ENCODE measurements at regions not wholly inside any gene's neighbourhood (a gene's known extent, or its start where the extent isn't known, plus 50 kb on each side); places are given as distances from the start of the nearest gene placed in this dataset.

DNA sequence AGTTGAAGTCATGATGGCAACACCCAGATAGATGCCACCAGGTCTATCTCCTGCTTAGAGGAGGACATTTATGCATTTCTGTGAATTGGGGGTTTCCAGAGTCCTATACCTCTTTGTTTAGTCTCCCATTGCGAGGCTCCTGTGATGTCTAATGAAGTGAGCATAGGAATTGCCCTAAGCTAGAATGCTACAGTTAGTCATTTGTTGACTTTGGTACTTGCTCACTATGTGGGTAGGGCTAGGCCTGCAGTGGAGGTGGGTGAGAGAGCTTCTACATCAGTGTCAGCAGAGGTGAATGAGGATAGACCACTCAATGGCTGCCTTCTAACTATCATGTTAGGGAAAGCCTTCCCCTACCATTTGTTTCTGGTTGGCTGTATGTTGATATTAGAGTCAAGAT, 173.3 kb upstream of the POC5 start:
- H3K4me2 ChIP-seq (replicated peaks; ENCODE audit: extremely low read depth, low read length, poor library complexity, severe bottlenecking): no peak overlapping the region
- no peaks in the 10 kb centered on the region for H3K36me3 ChIP-seq (replicated peaks in 1 of 2; ENCODE audit: control insufficient read depth in 1 of 2, insufficient read depth in 2 of 2, low read length in 2 of 2)
- H3K4me3 ChIP-seq (replicated peaks in 1 of 3; ENCODE audit: low read depth in 2 of 3, low read length in 3 of 3): no peak overlapping the region
- WGBS (ENCODE audit: insufficient coverage): no CpG with 5 or more reads among the region's 1 CpG
- TF ChIP-seq, protein P1, sequence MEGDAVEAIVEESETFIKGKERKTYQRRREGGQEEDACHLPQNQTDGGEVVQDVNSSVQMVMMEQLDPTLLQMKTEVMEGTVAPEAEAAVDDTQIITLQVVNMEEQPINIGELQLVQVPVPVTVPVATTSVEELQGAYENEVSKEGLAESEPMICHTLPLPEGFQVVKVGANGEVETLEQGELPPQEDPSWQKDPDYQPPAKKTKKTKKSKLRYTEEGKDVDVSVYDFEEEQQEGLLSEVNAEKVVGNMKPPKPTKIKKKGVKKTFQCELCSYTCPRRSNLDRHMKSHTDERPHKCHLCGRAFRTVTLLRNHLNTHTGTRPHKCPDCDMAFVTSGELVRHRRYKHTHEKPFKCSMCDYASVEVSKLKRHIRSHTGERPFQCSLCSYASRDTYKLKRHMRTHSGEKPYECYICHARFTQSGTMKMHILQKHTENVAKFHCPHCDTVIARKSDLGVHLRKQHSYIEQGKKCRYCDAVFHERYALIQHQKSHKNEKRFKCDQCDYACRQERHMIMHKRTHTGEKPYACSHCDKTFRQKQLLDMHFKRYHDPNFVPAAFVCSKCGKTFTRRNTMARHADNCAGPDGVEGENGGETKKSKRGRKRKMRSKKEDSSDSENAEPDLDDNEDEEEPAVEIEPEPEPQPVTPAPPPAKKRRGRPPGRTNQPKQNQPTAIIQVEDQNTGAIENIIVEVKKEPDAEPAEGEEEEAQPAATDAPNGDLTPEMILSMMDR (IDR thresholded peaks at IDR 0.05): no peak
- no peaks in the 10 kb centered on the region for H3K36me3 Mint-ChIP-seq
- H3K27ac ChIP-seq (ENCODE audit: low read depth in 1 of 2, low read length in 2 of 2): no peak overlapping the region
- peaks cover 2 to 5% (median 4%) of the 10 kb centered on the region in 3 donors for H3K27me3 Mint-ChIP-seq (ENCODE audit: low read depth in 3 of 3)
- H3K4me1 Mint-ChIP-seq: no peaks in the 10 kb centered on the region
- no peaks in the 10 kb centered on the region for H3K79me2 ChIP-seq (ENCODE audit: insufficient read depth, low read length)
- no peaks in the 10 kb centered on the region for H3K9me3 ChIP-seq (replicated peaks in 1 of 2; ENCODE audit: control insufficient read depth in 1 of 2, insufficient read depth in 1 of 2, low read length in 2 of 2)
- H3K4me1 ChIP-seq (ENCODE audit: control insufficient read depth in 1 of 2, insufficient read depth in 2 of 2, low read length in 2 of 2): no peaks in the 10 kb centered on the region
- H2AFZ ChIP-seq (ENCODE audit: insufficient read depth, low read depth, low read length, poor library complexity, severe bottlenecking): no peak overlapping the region
- DNase-seq: no peak
- H3K9ac ChIP-seq (ENCODE audit: insufficient read depth, low read length, poor library complexity, severe bottlenecking): no peak overlapping the region
- H3K27ac Mint-ChIP-seq: no peak overlapping the region
- H4K20me1 ChIP-seq (ENCODE audit: insufficient read depth, low read length): no peaks in the 10 kb centered on the region
- intact Hi-C loops (cut with micrococcal nuclease): no loop called here
- H3K4me3 Mint-ChIP-seq: no peak overlapping the region
- H3K9me3 Mint-ChIP-seq: peaks cover 0 to 4% (median 0%) of the 10 kb centered on the region in 7 donors
- no peaks in the 10 kb centered on the region for H3K27me3 ChIP-seq (ENCODE audit: control insufficient read depth in 2 of 2, insufficient read depth in 2 of 2, low read length in 2 of 2)

DNA sequence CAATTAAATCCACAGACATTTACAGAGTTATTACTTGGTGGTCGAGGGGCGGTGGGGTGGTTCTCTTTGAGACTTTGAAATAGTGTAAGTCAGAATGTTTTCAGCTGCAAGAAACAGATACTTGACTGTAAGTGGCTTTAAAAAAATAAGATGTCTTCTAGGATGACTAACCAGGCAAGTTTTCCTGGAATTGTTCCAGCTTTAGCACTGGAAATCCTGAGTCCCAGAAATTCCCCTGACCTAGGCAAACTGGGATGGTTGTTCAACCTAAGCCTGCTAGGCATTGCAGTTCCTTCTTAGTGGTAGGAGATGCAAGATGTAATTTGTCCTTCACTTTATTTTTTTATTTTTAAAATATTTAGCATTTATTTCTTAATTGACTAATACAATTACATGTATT, 169.5 kb upstream of the POC5 start:
- no peak for DNase-seq
- Histone ChIP-seq H3K27ac (ENCODE audit: low read depth in 1 of 2, low read length in 2 of 2) (no peak overlapping the region), H3K79me2 (ENCODE audit: insufficient read depth, low read length) (no peaks in the 10 kb centered on the region), H3K4me2 (replicated peaks; ENCODE audit: extremely low read depth, low read length, poor library complexity, severe bottlenecking) (no peak overlapping the region), H2AFZ (ENCODE audit: insufficient read depth, low read depth, low read length, poor library complexity, severe bottlenecking) (no peak overlapping the region), H4K20me1 (ENCODE audit: insufficient read depth, low read length) (no peaks in the 10 kb centered on the region), H3K4me3 (replicated peaks in 1 of 3; ENCODE audit: low read depth in 2 of 3, low read length in 3 of 3) (no peak overlapping the region), H3K9ac (ENCODE audit: insufficient read depth, low read length, poor library complexity, severe bottlenecking) (no peak overlapping the region), H3K36me3 (replicated peaks in 1 of 2; ENCODE audit: control insufficient read depth in 1 of 2, insufficient read depth in 2 of 2, low read length in 2 of 2) (no peaks in the 10 kb centered on the region), H3K9me3 (replicated peaks in 1 of 2; ENCODE audit: control insufficient read depth in 1 of 2, insufficient read depth in 1 of 2, low read length in 2 of 2) (no peaks in the 10 kb centered on the region), H3K27me3 (ENCODE audit: control insufficient read depth in 2 of 2, insufficient read depth in 2 of 2, low read length in 2 of 2) (no peaks in the 10 kb centered on the region), H3K4me1 (ENCODE audit: control insufficient read depth in 1 of 2, insufficient read depth in 2 of 2, low read length in 2 of 2) (no peaks in the 10 kb centered on the region)
- H3K27ac Mint-ChIP-seq: no peak overlapping the region
- H3K9me3 Mint-ChIP-seq: peaks cover 0 to 3% (median 0%) of the 10 kb centered on the region in 7 donors
- no peaks in the 10 kb centered on the region for H3K36me3 Mint-ChIP-seq
- H3K4me3 Mint-ChIP-seq: no peak overlapping the region
- no peaks in the 10 kb centered on the region for H3K4me1 Mint-ChIP-seq
- peaks cover 0 to 1% (median 0%) of the 10 kb centered on the region in 3 donors for H3K27me3 Mint-ChIP-seq (ENCODE audit: low read depth in 3 of 3)
- intact Hi-C loops (cut with micrococcal nuclease): no loop called here
- TF ChIP-seq, protein P1 (IDR thresholded peaks at IDR 0.05): no peak
- WGBS (ENCODE audit: insufficient coverage): no CpG with 5 or more reads among the region's 2 CpGs
